NCI-H187 treated with DMSO at 0.1 percent for 48 hours (cell line): ENCODE measurements at regions not wholly inside any gene's neighbourhood (a gene's known extent, or its start where the extent isn't known, plus 50 kb on each side); places are given as distances from the start of the nearest gene placed in this dataset.
A peak's percentile ranks its signal among the peaks of the same experiment; 100 is the strongest.

ENCODE experiments used
- DNase-seq: peaks from one replicate; lab custom pipeline; 2025; lab: John Stamatoyannopoulos, UW

- DNase-seq = no peak
Observed at GRCh38 chr5:74226716-74227485, 413.6 kb downstream of the ENC1 start.

- DNase-seq = no peak
Observed at GRCh38 chr5:74225587-74225986, 414.9 kb downstream of the ENC1 start.

GRCh38 chr5:74224331-74224730 lies 416.2 kb downstream of the ENC1 start:
- DNase-seq = no peak

- no peak for DNase-seq
Observed at GRCh38 chr5:74222806-74223205, 417.7 kb downstream of the ENC1 start.

GRCh38 chr5:74221413-74221812 lies 419.1 kb downstream of the ENC1 start:
- DNase-seq = no peak

GRCh38 chr5:74216012-74216411 lies 424.5 kb downstream of the ENC1 start:
- no peak for DNase-seq

GRCh38 chr5:74212336-74212735 lies 428.2 kb downstream of the ENC1 start:
- DNase-seq = no peak

- no peak for DNase-seq
Observed at GRCh38 chr5:74209571-74209970, 431.0 kb downstream of the ENC1 start.

- peak; percentile 66 for DNase-seq
Observed at GRCh38 chr5:74206579-74207550, 433.7 kb downstream of the ENC1 start.

- DNase-seq = no peak
Observed at GRCh38 chr5:74205767-74206578, 434.6 kb downstream of the ENC1 start.

GRCh38 chr5:74201334-74202081 lies 439.0 kb downstream of the ENC1 start:
- DNase-seq = peak; percentile 64

- no peak for DNase-seq
Observed at GRCh38 chr5:74200560-74200959, 440.0 kb downstream of the ENC1 start.

- DNase-seq = no peak
Observed at GRCh38 chr5:74199436-74200210, 440.9 kb downstream of the ENC1 start.

- DNase-seq = no peak
Observed at GRCh38 chr5:74199005-74199404, 441.5 kb downstream of the ENC1 start.

- no peak for DNase-seq
Observed at GRCh38 chr5:74198156-74198555, 442.4 kb downstream of the ENC1 start.

- DNase-seq = no peak
Observed at GRCh38 chr5:74196233-74196632, 444.3 kb downstream of the ENC1 start.

GRCh38 chr5:74194196-74194595 lies 446.3 kb downstream of the ENC1 start:
- no peak for DNase-seq

- no peak for DNase-seq
Observed at GRCh38 chr5:74192606-74193299, 447.8 kb downstream of the ENC1 start.

- no peak for DNase-seq
Observed at GRCh38 chr5:74188351-74189105, 452.0 kb downstream of the ENC1 start.
